HEK293T (cell line): ENCODE measurements at regions not wholly inside any gene's neighbourhood (a gene's known extent, or its start where the extent isn't known, plus 50 kb on each side); places are given as distances from the start of the nearest gene placed in this dataset.

Experiments used
- ARNT ChIP-seq: fragments of 450-650 bp; IDR thresholded peaks from 2 replicates; pipeline ENCODE4 v1.6.1; 2017; ENCODE audit warnings: mild to moderate bottlenecking
- BHLHE40 ChIP-seq: fragments of 450-650 bp; IDR thresholded peaks from 2 replicates; pipeline ENCODE4 v1.6.1; 2016; ENCODE audit warnings: mild to moderate bottlenecking, moderate library complexity, borderline replicate concordance
- ELF4 ChIP-seq: fragments of 450-650 bp; IDR thresholded peaks from 2 replicates; pipeline ENCODE4 v1.6.1; 2017; ENCODE audit warnings: antibody characterized with exemption
- FOXK2 ChIP-seq: fragments of 450-650 bp; IDR thresholded peaks from 2 replicates; pipeline ENCODE4 v1.6.1; 2016; ENCODE audit warnings: mild to moderate bottlenecking
- FOXM1 ChIP-seq: fragments of 450-650 bp; IDR thresholded peaks from 2 replicates; pipeline ENCODE4 v1.6.1; 2017; ENCODE audit warnings: mild to moderate bottlenecking, borderline replicate concordance
- HDGF ChIP-seq: fragments of 450-650 bp; IDR thresholded peaks from 2 replicates; pipeline ENCODE4 v1.6.1; 2017; ENCODE audit warnings: antibody characterized with exemption, borderline replicate concordance
- L3MBTL2 ChIP-seq: fragments of 450-650 bp; conservative IDR thresholded peaks from 2 replicates; pipeline ENCODE4 v1.6.1; 2016; ENCODE audit warnings: mild to moderate bottlenecking
- LEF1 ChIP-seq: fragments of 450-650 bp; IDR thresholded peaks from 2 replicates; pipeline ENCODE4 v1.6.1; 2017; ENCODE audit warnings: mild to moderate bottlenecking, borderline replicate concordance
- NFRKB ChIP-seq: fragments of 450-650 bp; IDR thresholded peaks from 2 replicates; pipeline ENCODE4 v1.6.1; 2016; ENCODE audit warnings: mild to moderate bottlenecking, moderate library complexity
- PKNOX1 ChIP-seq: fragments of 450-650 bp; IDR thresholded peaks from 2 replicates; pipeline ENCODE4 v1.6.1; 2016
- SP1 ChIP-seq: fragments of 450-650 bp; IDR thresholded peaks from 2 replicates; pipeline ENCODE4 v1.6.1; 2017
- SUZ12 ChIP-seq: fragments of 450-650 bp; IDR thresholded peaks from 2 replicates; pipeline ENCODE4 v1.6.1; 2016; ENCODE audit warnings: mild to moderate bottlenecking
- TARDBP ChIP-seq: fragments of 450-650 bp; IDR thresholded peaks from 2 replicates; pipeline ENCODE4 v1.6.1; 2016
- ZNF384 ChIP-seq: fragments of 450-650 bp; IDR thresholded peaks from 2 replicates; pipeline ENCODE4 v1.6.1; 2016

- TF ChIP-seq TARDBP (no peak), ZNF384 (no peak), FOXK2 (no peak), SP1 (no peak), NFRKB (no peak), ELF4 (no peak), L3MBTL2 (no peak), ARNT (no peak), PKNOX1 (no peak), BHLHE40 (no peak), SUZ12 (no peak), LEF1 (no peak), HDGF (no peak), FOXM1 (no peak)
These were observed 400.1 kb downstream of the CCDC85A start for GRCh38 chr2:56583796-56584315.
